KMS-11 (cell line): ENCODE measurements at regions not wholly inside any gene's neighbourhood (a gene's known extent, or its start where the extent isn't known, plus 50 kb on each side); places are given as distances from the start of the nearest gene placed in this dataset.

ENCODE experiments used
- H2AFZ ChIP-seq: fragments of 200-600 bp; sonication (generic); 2 replicates; pipeline ENCODE4 v1.6.1; 2016; ENCODE audit warnings: antibody characterized with exemption, mixed run types, low read depth
- H3K27ac ChIP-seq: fragments of 200-600 bp; sonication (generic); 2 replicates; pipeline ENCODE4 v1.6.1; 2016; ENCODE audit warnings: mild to moderate bottlenecking, mixed run types
- H3K27me3 ChIP-seq: fragments of 200-600 bp; sonication (generic); 2 replicates; pipeline ENCODE4 v1.6.1; 2017; ENCODE audit warnings: mild to moderate bottlenecking, low read depth, mixed run types, moderate library complexity; ENCODE audit not compliant: insufficient read depth
- H3K36me3 ChIP-seq: fragments of 200-600 bp; sonication (generic); 2 replicates; pipeline ENCODE4 v1.6.1; 2017; ENCODE audit warnings: mild to moderate bottlenecking, mixed run types; ENCODE audit not compliant: insufficient read depth
- H3K4me1 ChIP-seq: fragments of 200-600 bp; sonication (generic); 2 replicates; pipeline ENCODE4 v1.6.1; 2016; ENCODE audit warnings: mild to moderate bottlenecking, low read depth, mixed run types; ENCODE audit not compliant: poor library complexity, severe bottlenecking
- H3K4me2 ChIP-seq: fragments of 200-600 bp; sonication (generic); 2 replicates; pipeline ENCODE4 v1.7.0; 2016; ENCODE audit warnings: mild to moderate bottlenecking, mixed run types
- H3K4me3 ChIP-seq: fragments of 200-600 bp; sonication (generic); IDR thresholded peaks from 2 replicates; pipeline ENCODE4 v1.6.1; 2017; ENCODE audit warnings: low read depth, low read length, mixed read lengths; ENCODE audit not compliant: insufficient read depth
- H3K79me2 ChIP-seq: fragments of 200-600 bp; sonication (generic); 2 replicates; pipeline ENCODE4 v1.6.1; 2016; ENCODE audit warnings: low read depth, mixed run types; ENCODE audit not compliant: insufficient read depth
- H3K9ac ChIP-seq: fragments of 200-600 bp; sonication (generic); 2 replicates; pipeline ENCODE4 v1.6.1; 2016; ENCODE audit warnings: mild to moderate bottlenecking, mixed run types
- H4K20me1 ChIP-seq: fragments of 200-600 bp; sonication (generic); 2 replicates; pipeline ENCODE4 v1.6.1; 2016; ENCODE audit warnings: mild to moderate bottlenecking, mixed run types; ENCODE audit not compliant: insufficient read depth
- TF ChIP-seq, protein P1 (sequence below): fragments of 200-600 bp; sonication (generic); conservative IDR thresholded peaks from 2 replicates; pipeline ENCODE4 v1.6.1; 2017; ENCODE audit warnings: low read depth, mild to moderate bottlenecking, antibody characterized with exemption, low read length, moderate library complexity, mixed read lengths

DNA sequence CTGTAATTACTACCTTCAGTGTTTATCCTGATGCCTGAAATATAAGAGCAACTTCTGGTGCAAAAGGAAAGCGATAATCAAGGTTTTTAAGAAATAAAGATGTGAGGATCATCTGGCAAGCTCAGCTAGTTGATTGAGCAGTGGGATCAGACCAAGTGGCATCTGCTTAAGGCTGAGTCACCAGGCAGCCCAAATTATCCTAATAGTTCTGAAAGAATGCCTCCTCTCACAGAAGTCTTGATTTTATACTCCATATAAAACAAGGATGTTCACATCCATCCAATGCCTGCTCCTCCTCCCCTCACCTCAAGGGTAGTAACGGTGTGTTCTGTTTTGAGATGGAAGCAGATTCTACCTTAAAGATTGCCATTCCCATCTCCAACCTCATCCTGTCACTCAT lies 134.5 kb upstream of the RASGEF1B start:
- no peaks in the 10 kb centered on the region for H3K27me3 ChIP-seq
- H3K4me3 ChIP-seq = no peak overlapping the region
- H3K36me3 ChIP-seq = no peaks in the 10 kb centered on the region
- H3K27ac ChIP-seq = no peak overlapping the region
- no peak overlapping the region for H2AFZ ChIP-seq
- no peaks in the 10 kb centered on the region for H3K79me2 ChIP-seq
- no peak overlapping the region for H3K9ac ChIP-seq
- H4K20me1 ChIP-seq = no peaks in the 10 kb centered on the region
- TF ChIP-seq, protein P1, sequence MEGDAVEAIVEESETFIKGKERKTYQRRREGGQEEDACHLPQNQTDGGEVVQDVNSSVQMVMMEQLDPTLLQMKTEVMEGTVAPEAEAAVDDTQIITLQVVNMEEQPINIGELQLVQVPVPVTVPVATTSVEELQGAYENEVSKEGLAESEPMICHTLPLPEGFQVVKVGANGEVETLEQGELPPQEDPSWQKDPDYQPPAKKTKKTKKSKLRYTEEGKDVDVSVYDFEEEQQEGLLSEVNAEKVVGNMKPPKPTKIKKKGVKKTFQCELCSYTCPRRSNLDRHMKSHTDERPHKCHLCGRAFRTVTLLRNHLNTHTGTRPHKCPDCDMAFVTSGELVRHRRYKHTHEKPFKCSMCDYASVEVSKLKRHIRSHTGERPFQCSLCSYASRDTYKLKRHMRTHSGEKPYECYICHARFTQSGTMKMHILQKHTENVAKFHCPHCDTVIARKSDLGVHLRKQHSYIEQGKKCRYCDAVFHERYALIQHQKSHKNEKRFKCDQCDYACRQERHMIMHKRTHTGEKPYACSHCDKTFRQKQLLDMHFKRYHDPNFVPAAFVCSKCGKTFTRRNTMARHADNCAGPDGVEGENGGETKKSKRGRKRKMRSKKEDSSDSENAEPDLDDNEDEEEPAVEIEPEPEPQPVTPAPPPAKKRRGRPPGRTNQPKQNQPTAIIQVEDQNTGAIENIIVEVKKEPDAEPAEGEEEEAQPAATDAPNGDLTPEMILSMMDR = no peak
- no peak overlapping the region for H3K4me2 ChIP-seq
- H3K4me1 ChIP-seq = peaks cover 5% of the 10 kb centered on the region

DNA sequence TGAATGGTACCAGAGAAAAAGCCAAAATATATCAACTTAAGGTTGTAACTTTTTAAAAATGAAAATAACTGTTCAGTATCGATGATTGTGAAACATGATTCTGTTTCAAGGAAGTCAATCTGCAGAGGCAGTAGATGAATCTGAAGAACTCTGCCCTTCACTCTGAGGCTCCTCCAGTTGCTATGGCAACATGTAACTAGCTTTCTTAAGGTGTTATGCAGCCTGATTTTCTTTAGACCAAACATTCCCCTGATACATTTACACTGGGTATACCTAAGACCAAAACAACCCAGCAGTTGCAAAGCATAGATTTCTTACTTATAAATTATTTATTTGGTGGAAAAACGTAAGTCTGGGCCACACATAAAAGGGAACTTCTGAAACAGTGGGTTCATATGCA lies 133.6 kb upstream of the RASGEF1B start:
- Histone ChIP-seq H3K79me2 (no peaks in the 10 kb centered on the region), H3K4me3 (no peak overlapping the region), H3K27me3 (no peaks in the 10 kb centered on the region), H3K27ac (no peak overlapping the region), H3K4me2 (no peak overlapping the region), H3K36me3 (no peaks in the 10 kb centered on the region), H4K20me1 (no peaks in the 10 kb centered on the region), H3K9ac (no peak overlapping the region), H2AFZ (no peak overlapping the region), H3K4me1 (peaks cover 5% of the 10 kb centered on the region)
- TF ChIP-seq, protein P1 = no peak

DNA sequence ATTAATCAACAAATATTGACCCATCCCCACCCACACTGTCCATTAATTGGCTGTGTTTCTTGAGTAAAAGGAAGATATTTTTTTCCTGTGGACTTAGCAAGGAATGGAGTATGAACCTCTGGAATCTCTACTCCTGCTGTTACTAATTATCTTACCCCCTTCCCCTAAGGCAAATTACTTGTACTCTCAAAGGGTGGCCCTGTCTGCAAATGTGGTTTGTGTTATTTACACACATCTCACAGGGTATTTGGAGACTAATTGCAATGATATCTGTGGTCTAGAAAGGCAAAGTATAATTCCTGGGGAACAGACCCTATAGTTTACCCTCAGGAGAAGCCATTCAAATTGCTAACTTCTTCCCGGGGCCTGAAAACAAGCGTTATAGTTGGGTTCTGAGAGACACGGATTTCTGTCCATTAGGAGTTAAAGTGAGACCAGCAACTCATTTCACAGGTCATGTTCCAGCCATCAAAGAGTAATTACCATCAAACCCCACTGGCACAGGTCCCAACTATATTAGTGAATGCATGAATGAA lies 133.0 kb upstream of the RASGEF1B start:
- TF ChIP-seq, protein P1 = no peak
- H3K79me2 ChIP-seq = no peaks in the 10 kb centered on the region
- no peak overlapping the region for H3K27ac ChIP-seq
- no peaks in the 10 kb centered on the region for H3K36me3 ChIP-seq
- no peak overlapping the region for H3K4me2 ChIP-seq
- H3K4me3 ChIP-seq = no peak overlapping the region
- H3K9ac ChIP-seq = no peak overlapping the region
- no peaks in the 10 kb centered on the region for H4K20me1 ChIP-seq
- H2AFZ ChIP-seq = no peak overlapping the region
- no peaks in the 10 kb centered on the region for H3K27me3 ChIP-seq
- peaks cover 2% of the 10 kb centered on the region for H3K4me1 ChIP-seq

DNA sequence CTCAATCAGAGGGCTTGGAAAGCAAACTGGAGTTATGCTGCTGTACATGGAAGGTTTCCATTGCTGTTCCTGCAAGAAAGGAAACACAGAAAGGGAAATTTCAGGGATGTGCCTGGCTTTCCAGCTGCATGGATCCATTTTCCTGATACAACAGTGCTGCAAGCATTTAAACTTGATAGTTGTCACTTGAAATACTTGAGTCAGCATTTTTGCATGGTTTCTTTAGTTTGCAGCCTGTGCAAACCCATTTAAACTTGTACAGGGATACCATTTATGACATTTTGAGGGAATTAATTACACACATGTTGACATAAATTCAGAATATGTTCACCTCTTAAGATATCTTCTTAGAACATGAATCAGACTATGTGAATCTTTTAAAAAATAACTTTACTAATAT lies 131.1 kb upstream of the RASGEF1B start:
- H3K27me3 ChIP-seq = no peaks in the 10 kb centered on the region
- H3K4me2 ChIP-seq = no peak overlapping the region
- H3K9ac ChIP-seq = no peak overlapping the region
- no peak overlapping the region for H2AFZ ChIP-seq
- no peaks in the 10 kb centered on the region for H4K20me1 ChIP-seq
- no peak overlapping the region for H3K27ac ChIP-seq
- H3K4me1 ChIP-seq = no peaks in the 10 kb centered on the region
- H3K79me2 ChIP-seq = no peaks in the 10 kb centered on the region
- no peaks in the 10 kb centered on the region for H3K36me3 ChIP-seq
- TF ChIP-seq, protein P1 = no peak
- no peak overlapping the region for H3K4me3 ChIP-seq
